Ishikawa (cell line): ENCODE measurements at regions not wholly inside any gene's neighbourhood (a gene's known extent, or its start where the extent isn't known, plus 50 kb on each side); places are given as distances from the start of the nearest gene placed in this dataset.

Source experiments
- CEBPB ChIP-seq: IDR thresholded peaks from 2 replicates; pipeline ENCODE4 v1.6.1; 2012
- CREB1 ChIP-seq: IDR thresholded peaks from 2 replicates; pipeline ENCODE4 v1.6.1; 2012; ENCODE audit warnings: low read depth
- EGR1 ChIP-seq: IDR thresholded peaks from 2 replicates; pipeline ENCODE4 v1.6.1; 2012
- EP300 ChIP-seq: IDR thresholded peaks from 2 replicates; pipeline ENCODE4 v1.6.1; 2012; ENCODE audit warnings: borderline replicate concordance
- MAX ChIP-seq: IDR thresholded peaks from 2 replicates; pipeline ENCODE4 v1.6.1; 2012
- NFIC ChIP-seq: IDR thresholded peaks from 2 replicates; pipeline ENCODE4 v1.6.1; 2012
- RAD21 ChIP-seq: IDR thresholded peaks from 2 replicates; pipeline ENCODE4 v1.6.1; 2012; ENCODE audit warnings: low read depth
- TAF1 ChIP-seq: IDR thresholded peaks from 2 replicates; pipeline ENCODE4 v1.6.1; 2012; ENCODE audit warnings: low read depth, mild to moderate bottlenecking
- TEAD4 ChIP-seq: IDR thresholded peaks from 2 replicates; pipeline ENCODE4 v1.6.1; 2012
- USF1 ChIP-seq: IDR thresholded peaks from 2 replicates; pipeline ENCODE4 v1.6.1; 2012
- YY1 ChIP-seq: IDR thresholded peaks from 2 replicates; pipeline ENCODE4 v1.6.1; 2012; ENCODE audit warnings: low read depth
- ZBTB7A ChIP-seq: IDR thresholded peaks from 2 replicates; pipeline ENCODE4 v1.6.1; 2012; ENCODE audit warnings: low read depth
- TF ChIP-seq, protein P1 (sequence below): IDR thresholded peaks from 2 replicates; pipeline ENCODE4 v1.6.1; 2012; ENCODE audit warnings: low read depth, mild to moderate bottlenecking

GRCh38 chr4:171588051-171588545 lies 225.1 kb upstream of the GALNTL6 start:
- no peak for TF ChIP-seq NFIC
- no peak for TF ChIP-seq CREB1
- TF ChIP-seq RAD21: no peak
- TF ChIP-seq EP300: no peak
- TF ChIP-seq TAF1: no peak
- TF ChIP-seq, protein P1, sequence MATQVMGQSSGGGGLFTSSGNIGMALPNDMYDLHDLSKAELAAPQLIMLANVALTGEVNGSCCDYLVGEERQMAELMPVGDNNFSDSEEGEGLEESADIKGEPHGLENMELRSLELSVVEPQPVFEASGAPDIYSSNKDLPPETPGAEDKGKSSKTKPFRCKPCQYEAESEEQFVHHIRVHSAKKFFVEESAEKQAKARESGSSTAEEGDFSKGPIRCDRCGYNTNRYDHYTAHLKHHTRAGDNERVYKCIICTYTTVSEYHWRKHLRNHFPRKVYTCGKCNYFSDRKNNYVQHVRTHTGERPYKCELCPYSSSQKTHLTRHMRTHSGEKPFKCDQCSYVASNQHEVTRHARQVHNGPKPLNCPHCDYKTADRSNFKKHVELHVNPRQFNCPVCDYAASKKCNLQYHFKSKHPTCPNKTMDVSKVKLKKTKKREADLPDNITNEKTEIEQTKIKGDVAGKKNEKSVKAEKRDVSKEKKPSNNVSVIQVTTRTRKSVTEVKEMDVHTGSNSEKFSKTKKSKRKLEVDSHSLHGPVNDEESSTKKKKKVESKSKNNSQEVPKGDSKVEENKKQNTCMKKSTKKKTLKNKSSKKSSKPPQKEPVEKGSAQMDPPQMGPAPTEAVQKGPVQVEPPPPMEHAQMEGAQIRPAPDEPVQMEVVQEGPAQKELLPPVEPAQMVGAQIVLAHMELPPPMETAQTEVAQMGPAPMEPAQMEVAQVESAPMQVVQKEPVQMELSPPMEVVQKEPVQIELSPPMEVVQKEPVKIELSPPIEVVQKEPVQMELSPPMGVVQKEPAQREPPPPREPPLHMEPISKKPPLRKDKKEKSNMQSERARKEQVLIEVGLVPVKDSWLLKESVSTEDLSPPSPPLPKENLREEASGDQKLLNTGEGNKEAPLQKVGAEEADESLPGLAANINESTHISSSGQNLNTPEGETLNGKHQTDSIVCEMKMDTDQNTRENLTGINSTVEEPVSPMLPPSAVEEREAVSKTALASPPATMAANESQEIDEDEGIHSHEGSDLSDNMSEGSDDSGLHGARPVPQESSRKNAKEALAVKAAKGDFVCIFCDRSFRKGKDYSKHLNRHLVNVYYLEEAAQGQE: no peak
- TF ChIP-seq MAX: no peak
- no peak for TF ChIP-seq EGR1
- no peak for TF ChIP-seq CEBPB
- no peak for TF ChIP-seq TEAD4
- TF ChIP-seq USF1: no peak
- TF ChIP-seq ZBTB7A: no peak
- TF ChIP-seq YY1: no peak
